K562 (cell line): ENCODE measurements at regions not wholly inside any gene's neighbourhood (a gene's known extent, or its start where the extent isn't known, plus 50 kb on each side); places are given as distances from the start of the nearest gene placed in this dataset.

Experiments used
- ATAC-seq: fragments of 200-7000 bp; cut with Tn5 transposase; 3 replicates; pipeline ENCODE4 v1.9.1; 2020; ENCODE audit warnings: moderate library complexity
- BruUV-seq: library from RNA; stranded (reverse); fragments of 400-500 nt; replicated peaks from 2 replicates; lab custom pipeline; 2021; lab: Mats Ljungman, UMichigan
- CTCF ChIA-PET: fragments of 300-600 bp; formaldehyde crosslinking; extraction: SDS; loops from one replicate; lab custom pipeline; 2021; ENCODE audit warnings: low intra/inter-chr PET ratio; lab: Yijun Ruan, JAX
- POLR2A ChIA-PET: fragments of 300-600, 350-650 bp; sonication (Branson Sonifier 250); formaldehyde crosslinking; extraction: SDS; loops from one replicate; lab custom pipeline; 2021; ENCODE audit warnings: antibody characterized with exemption, inconsistent platforms; lab: Yijun Ruan, JAX
- DNase-seq, 4 experiments: peaks; one replicate each; pipeline versions ENCODE4 v3.0.0 to v3.0.0-alpha.2; 2011 to 2018; ENCODE audit warnings: low spot score in 3 of 4, mixed read lengths in 3 of 4; ENCODE audit errors: extremely low read depth in 1 of 4
- FAIRE-seq: peaks from 2 replicates; lab custom pipeline; 2011; peaks lifted over from hg19 to GRCh38; lab: Jason Lieb, UNC
- H2AFZ ChIP-seq: 2 replicates; pipeline ENCODE4 v1.6.0; 2011; ENCODE audit warnings: low read depth, low read length, control low read depth, inconsistent platforms
- H3K27ac ChIP-seq: fragments of 200-600 bp; 3 replicates; pipeline ENCODE4 v1.8.0; 2011; ENCODE audit warnings: low read depth, mild to moderate bottlenecking, control low read depth, inconsistent platforms, low read length, moderate library complexity, mixed read lengths; ENCODE audit errors: extremely low read depth
- H3K27me3 ChIP-seq, 2 experiments: fragments of 300-600 bp in 1 of 2; 2 replicates in 1 of 2; 3 replicates in 1 of 2; pipeline versions ENCODE4 v1.6.0 to v1.8.0; 2011; ENCODE audit warnings: inconsistent platforms in 2 of 2, low read length in 2 of 2, mild to moderate bottlenecking in 1 of 2, mixed read lengths in 1 of 2, moderate library complexity in 1 of 2; ENCODE audit not compliant: control insufficient read depth in 2 of 2, insufficient read depth in 2 of 2
- H3K36me3 ChIP-seq: fragments of 300-600 bp; 3 replicates; pipeline ENCODE4 v1.8.0; 2011; ENCODE audit warnings: mild to moderate bottlenecking, low read length, inconsistent platforms; ENCODE audit not compliant: control insufficient read depth, insufficient read depth
- H3K4me1 ChIP-seq, 2 experiments: fragments of 200-600 bp in 1 of 2; replicated peaks in 1 of 2; 2 replicates in 1 of 2; 3 replicates in 1 of 2; pipeline versions ENCODE4 v1.5.1 to v1.8.0; 2011; ENCODE audit warnings: inconsistent platforms in 2 of 2, low read length in 2 of 2, mild to moderate bottlenecking in 1 of 2, mixed read lengths in 1 of 2, moderate library complexity in 1 of 2; ENCODE audit not compliant: control insufficient read depth in 2 of 2, insufficient read depth in 2 of 2
- H3K4me2 ChIP-seq: 2 replicates; pipeline ENCODE4 v1.6.1; 2011; ENCODE audit warnings: low read length, control low read depth, inconsistent platforms, mixed read lengths; ENCODE audit not compliant: insufficient read depth
- H3K4me3 ChIP-seq: fragments of 200-600 bp; sonication (generic), shearing (Covaris generic); 2 replicates; pipeline ENCODE4 v1.5.1; 2016; ENCODE audit warnings: control low read depth, inconsistent platforms
- H3K79me2 ChIP-seq: fragments of 200-600 bp; 3 replicates; pipeline ENCODE4 v1.8.0; 2011; ENCODE audit warnings: low read length, inconsistent platforms; ENCODE audit not compliant: control insufficient read depth, insufficient read depth
- H3K9ac ChIP-seq, 2 experiments: 2 replicates each; pipeline versions ENCODE4 v1.6.0 to v1.6.1; 2011; ENCODE audit warnings: low read depth in 2 of 2, low read length in 2 of 2, control low read depth in 1 of 2, inconsistent platforms in 1 of 2, mild to moderate bottlenecking in 1 of 2, mixed read lengths in 1 of 2; ENCODE audit not compliant: insufficient read depth in 1 of 2
- H3K9me1 ChIP-seq: one replicate; pipeline ENCODE4 v1.6.0; 2011; ENCODE audit warnings: inconsistent platforms, mild to moderate bottlenecking, low read length, moderate library complexity; ENCODE audit not compliant: control insufficient read depth, insufficient read depth
- H3K9me3 ChIP-seq: replicated peaks from 2 replicates; pipeline ENCODE4 v1.5.1; 2011; ENCODE audit warnings: low read depth, low read length, inconsistent platforms; ENCODE audit not compliant: control insufficient read depth, insufficient read depth
- H4K20me1 ChIP-seq: replicated peaks from 2 replicates; pipeline ENCODE4 v1.6.1; 2011; ENCODE audit warnings: low read length, inconsistent platforms, mixed read lengths; ENCODE audit not compliant: control insufficient read depth, insufficient read depth
- ATF7 ChIP-seq: fragments of 450-650 bp; IDR thresholded peaks from 2 replicates; pipeline ENCODE4 v1.7.1; 2014; ENCODE audit warnings: mild to moderate bottlenecking, moderate library complexity
- FOXA1 ChIP-seq: fragments of 450-650 bp; IDR thresholded peaks from 2 replicates; pipeline ENCODE4 v1.6.1; 2016; ENCODE audit warnings: mild to moderate bottlenecking, borderline replicate concordance
- HDAC1 ChIP-seq, 2 experiments: fragments of 450-650 bp; IDR thresholded peaks; 2 replicates each; pipeline ENCODE4 v1.6.1; 2016 to 2017; ENCODE audit warnings: inconsistent platforms in 1 of 2, mild to moderate bottlenecking in 1 of 2, moderate library complexity in 1 of 2
- THAP12 ChIP-seq: fragments of 250-450 bp; sonication (Bioruptor Pico); IDR thresholded peaks from 2 replicates; pipeline ENCODE4 v1.9.0; 2021; ENCODE audit warnings: mild to moderate bottlenecking, inconsistent platforms
- ZNF318 ChIP-seq, 2 experiments: fragments of 450-650 bp; IDR thresholded peaks; 2 replicates each; pipeline ENCODE4 v1.6.1; 2016; ENCODE audit warnings: mild to moderate bottlenecking in 2 of 2, borderline replicate concordance in 1 of 2, low read depth in 1 of 2, moderate library complexity in 1 of 2
- in situ Hi-C: fragments of 300-500 bp; cut with MboI; formaldehyde crosslinking; loops from 4 replicates; pipeline ENCODE4 v1.15.0; 2018; ENCODE audit warnings: inconsistent platforms, mixed read lengths
- intact Hi-C: fragments of 100-400 bp; cut with micrococcal nuclease; formaldehyde crosslinking; loops from 2 replicates; pipeline ENCODE4 v1.14.2; 2022
- TF ChIP-seq, protein P1 (sequence below): sonication (generic); formaldehyde crosslinking; IDR thresholded peaks from 2 replicates; pipeline ENCODE4 v1.8.0; 2023; ENCODE audit warnings: mild to moderate bottlenecking, missing genetic modification reagents

DNA sequence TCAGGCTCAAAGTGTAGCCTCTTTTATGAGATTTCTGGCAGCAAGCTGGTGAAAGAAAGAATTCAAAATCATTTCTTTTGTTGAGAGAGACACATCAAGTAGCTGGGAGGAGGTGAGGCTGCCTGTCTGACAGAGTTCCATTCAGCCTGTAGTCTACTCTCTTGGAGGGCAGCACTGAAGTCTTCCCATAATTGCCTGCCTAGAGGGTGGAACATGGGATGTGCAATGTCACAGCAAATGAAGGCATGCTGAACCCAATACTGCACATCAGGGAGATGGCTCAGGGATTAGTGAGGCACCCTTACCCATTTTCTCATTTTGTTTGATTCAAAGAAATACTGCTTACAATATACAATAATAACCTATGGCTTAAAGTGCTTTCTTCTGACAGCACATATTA is 475.7 kb downstream of the TMEM232 start:
- H3K9me3 ChIP-seq: 0 out of 2 replicates have a peak, but pooled peaks cover 2% of the 10 kb centered on the region
- TF ChIP-seq ATF7: no peak
- no peak for TF ChIP-seq FOXA1
- TF ChIP-seq HDAC1 (IDR thresholded peaks at IDR 0.05): no peak
- TF ChIP-seq, protein P1, sequence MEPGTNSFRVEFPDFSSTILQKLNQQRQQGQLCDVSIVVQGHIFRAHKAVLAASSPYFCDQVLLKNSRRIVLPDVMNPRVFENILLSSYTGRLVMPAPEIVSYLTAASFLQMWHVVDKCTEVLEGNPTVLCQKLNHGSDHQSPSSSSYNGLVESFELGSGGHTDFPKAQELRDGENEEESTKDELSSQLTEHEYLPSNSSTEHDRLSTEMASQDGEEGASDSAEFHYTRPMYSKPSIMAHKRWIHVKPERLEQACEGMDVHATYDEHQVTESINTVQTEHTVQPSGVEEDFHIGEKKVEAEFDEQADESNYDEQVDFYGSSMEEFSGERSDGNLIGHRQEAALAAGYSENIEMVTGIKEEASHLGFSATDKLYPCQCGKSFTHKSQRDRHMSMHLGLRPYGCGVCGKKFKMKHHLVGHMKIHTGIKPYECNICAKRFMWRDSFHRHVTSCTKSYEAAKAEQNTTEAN (CRISPR knock-in tag): no peak
- TF ChIP-seq ZNF318 (IDR thresholded peaks at IDR 0.05; ENCODE audit: borderline replicate concordance in 1 of 2, low read depth in 1 of 2): no peak
- TF ChIP-seq THAP12: no peak
- in situ Hi-C loops: no loop called here
- no peak overlapping the region for H3K9ac ChIP-seq
- H3K27ac ChIP-seq: no peak overlapping the region
- no peak overlapping the region for H3K4me2 ChIP-seq
- no peaks in the 10 kb centered on the region for H3K9me1 ChIP-seq
- no peaks in the 10 kb centered on the region for H3K36me3 ChIP-seq
- no TSS peak for BruUV-seq
- intact Hi-C loops: no loop called here
- H3K79me2 ChIP-seq: no peaks in the 10 kb centered on the region
- no peak for FAIRE-seq
- POLR2A ChIA-PET: no interaction called here
- no peak for ATAC-seq
- no peak for DNase-seq
- H4K20me1 ChIP-seq: no peaks in the 10 kb centered on the region
- CTCF ChIA-PET: no interaction called here
- H3K4me3 ChIP-seq: no peak overlapping the region
- no peaks in the 10 kb centered on the region for H3K4me1 ChIP-seq
- no peaks in the 10 kb centered on the region for H3K27me3 ChIP-seq
- H2AFZ ChIP-seq: no peak overlapping the region
